HL-60/S4 treated with phorbol 12-myristate 13-acetate at 8.2 ng/mL for 4 days and 3 days (cell line): ENCODE measurements at regions not wholly inside any gene's neighbourhood (a gene's known extent, or its start where the extent isn't known, plus 50 kb on each side); places are given as distances from the start of the nearest gene placed in this dataset.

Experiments used
- in situ Hi-C: fragments of 300-500 bp; cut with MboI; formaldehyde crosslinking; loops from 2 replicates; pipeline ENCODE4 v1.15.0; 2022; ENCODE audit warnings: low sequenced_read_pairs

DNA sequence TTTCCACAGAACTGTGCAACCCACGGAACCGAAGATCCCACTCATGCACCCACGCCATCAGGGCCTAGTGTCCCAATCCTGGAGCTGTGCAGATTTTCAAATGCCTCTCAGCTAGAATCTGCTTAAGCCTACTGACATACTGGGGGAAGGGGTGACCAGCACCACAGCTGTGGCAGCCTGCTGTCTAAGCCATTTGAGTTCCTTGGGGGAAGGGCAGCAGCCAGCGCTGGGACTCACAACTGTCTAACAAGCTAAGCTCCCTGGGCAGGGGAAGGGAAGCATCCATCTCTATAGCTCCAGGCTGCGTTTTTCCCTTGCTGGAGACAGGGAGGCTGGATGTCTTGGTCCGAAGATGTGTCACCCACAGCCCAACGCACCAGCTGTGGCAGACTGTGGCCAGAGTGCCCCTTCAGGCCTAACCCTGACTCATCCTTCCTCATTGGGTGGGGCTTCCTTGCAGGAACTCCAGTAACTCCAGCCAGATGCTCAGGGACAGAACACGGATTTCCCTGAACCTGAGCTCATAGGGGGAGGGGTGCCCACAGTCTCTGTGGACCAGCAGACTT lies 194.8 kb downstream of the CHRDL1 start:
- in situ Hi-C loops = no loop called here

DNA sequence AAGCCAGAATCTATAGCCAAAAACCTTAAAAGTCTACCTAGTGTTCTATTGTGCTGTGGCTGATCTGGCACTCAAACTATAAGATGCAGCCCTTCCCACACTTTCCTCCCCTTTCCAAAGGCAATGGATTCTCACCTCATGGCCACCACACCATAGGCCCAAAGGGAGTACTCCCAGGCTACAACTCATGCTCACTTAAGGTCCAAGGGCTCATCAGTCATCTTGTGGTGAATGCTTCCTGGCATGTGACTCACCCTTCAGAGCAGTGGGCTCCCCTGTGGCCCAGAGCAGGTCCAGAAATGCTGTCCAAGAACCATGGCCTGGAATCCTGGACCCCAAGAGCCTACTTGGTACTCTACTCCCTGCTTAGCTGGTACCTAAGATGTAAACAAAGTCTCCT lies 181.0 kb downstream of the CHRDL1 start:
- in situ Hi-C loops = no loop called here
